Stimulated activated CD4-positive, alpha-beta T cell treated with anti-CD3 and anti-CD28 coated beads, Interleukin-1b, Interleukin-23, amount 100 ng/mL, for 1 hour (primary cell): ENCODE measurements at regions not wholly inside any gene's neighbourhood (a gene's known extent, or its start where the extent isn't known, plus 50 kb on each side); places are given as distances from the start of the nearest gene placed in this dataset.
"Not testable (repeated sequence)": the region's sequence is repeated elsewhere in the genome, so short reads cannot be mapped to it uniquely, and the experiment has no call there.

Experiments
- DNase-seq, 2 donors: peaks; one replicate each; pipeline ENCODE4 v3.0.0-alpha.2; 2020; ENCODE audit warnings: low read depth in 2 of 2

- no peak for DNase-seq
Measured at GRCh38 chr6:110558575-110558974, 82.2 kb upstream of the SLC22A16 start.

GRCh38 chr6:110557199-110557598 lies 80.8 kb upstream of the SLC22A16 start:
- no peak for DNase-seq

- no peak for DNase-seq
Measured at GRCh38 chr6:110556317-110557110, 80.1 kb upstream of the SLC22A16 start.

GRCh38 chr6:110554966-110555460 lies 78.6 kb upstream of the SLC22A16 start:
- no peak for DNase-seq

GRCh38 chr6:110554441-110554840 lies 78.0 kb upstream of the SLC22A16 start:
- no peak for DNase-seq

- DNase-seq: no peak
Measured at GRCh38 chr6:110552901-110553641, 76.7 kb upstream of the SLC22A16 start.

- DNase-seq: no peak
Measured at GRCh38 chr6:110552076-110552475, 75.7 kb upstream of the SLC22A16 start.

GRCh38 chr6:110551088-110551487 lies 74.7 kb upstream of the SLC22A16 start:
- DNase-seq: no peak

GRCh38 chr6:110550353-110550752 lies 73.9 kb upstream of the SLC22A16 start:
- no peak for DNase-seq

- no peak for DNase-seq
Measured at GRCh38 chr6:110549277-110549676, 72.9 kb upstream of the SLC22A16 start.

GRCh38 chr6:110548110-110548847 lies 71.9 kb upstream of the SLC22A16 start:
- DNase-seq: no peak

- DNase-seq: no peak
Measured at GRCh38 chr6:110547266-110547964, 71.0 kb upstream of the SLC22A16 start.

- DNase-seq: no peak
Measured at GRCh38 chr6:110545081-110545872, 68.9 kb upstream of the SLC22A16 start.

GRCh38 chr6:110544472-110544871 lies 68.1 kb upstream of the SLC22A16 start:
- DNase-seq: no peak

- DNase-seq: no peak
Measured at GRCh38 chr6:110543106-110543505, 66.7 kb upstream of the SLC22A16 start.

GRCh38 chr6:110542311-110543024 lies 66.1 kb upstream of the SLC22A16 start:
- no peak for DNase-seq

GRCh38 chr6:110541701-110542309 lies 65.4 kb upstream of the SLC22A16 start:
- no peak for DNase-seq

GRCh38 chr6:110539277-110540019 lies 63.0 kb upstream of the SLC22A16 start:
- not testable (repeated sequence) for DNase-seq
